ENCODE measurements at regions not wholly inside any gene's neighbourhood (a gene's known extent, or its start where the extent isn't known, plus 50 kb on each side); places are given as distances from the start of the nearest gene placed in this dataset.

- DNase-seq (ENCODE audit: low read depth) = no peak
- TF ChIP-seq, protein P1, sequence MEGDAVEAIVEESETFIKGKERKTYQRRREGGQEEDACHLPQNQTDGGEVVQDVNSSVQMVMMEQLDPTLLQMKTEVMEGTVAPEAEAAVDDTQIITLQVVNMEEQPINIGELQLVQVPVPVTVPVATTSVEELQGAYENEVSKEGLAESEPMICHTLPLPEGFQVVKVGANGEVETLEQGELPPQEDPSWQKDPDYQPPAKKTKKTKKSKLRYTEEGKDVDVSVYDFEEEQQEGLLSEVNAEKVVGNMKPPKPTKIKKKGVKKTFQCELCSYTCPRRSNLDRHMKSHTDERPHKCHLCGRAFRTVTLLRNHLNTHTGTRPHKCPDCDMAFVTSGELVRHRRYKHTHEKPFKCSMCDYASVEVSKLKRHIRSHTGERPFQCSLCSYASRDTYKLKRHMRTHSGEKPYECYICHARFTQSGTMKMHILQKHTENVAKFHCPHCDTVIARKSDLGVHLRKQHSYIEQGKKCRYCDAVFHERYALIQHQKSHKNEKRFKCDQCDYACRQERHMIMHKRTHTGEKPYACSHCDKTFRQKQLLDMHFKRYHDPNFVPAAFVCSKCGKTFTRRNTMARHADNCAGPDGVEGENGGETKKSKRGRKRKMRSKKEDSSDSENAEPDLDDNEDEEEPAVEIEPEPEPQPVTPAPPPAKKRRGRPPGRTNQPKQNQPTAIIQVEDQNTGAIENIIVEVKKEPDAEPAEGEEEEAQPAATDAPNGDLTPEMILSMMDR (conservative IDR thresholded peaks at IDR 0.05; ENCODE audit: low read depth, low read length) = no peak
- H3K4me3 ChIP-seq (ENCODE audit: low read depth, low read length) = no peak overlapping the region
Observed at GRCh38 chr4:96913441-96914080, 1073.7 kb downstream of the PDHA2 start.

GRCh38 chr4:96916711-96917110 lies 1076.8 kb downstream of the PDHA2 start:
- H3K4me3 ChIP-seq (ENCODE audit: low read depth, low read length) = no peak overlapping the region
- DNase-seq (ENCODE audit: low read depth) = no peak
- TF ChIP-seq, protein P1 (conservative IDR thresholded peaks at IDR 0.05; ENCODE audit: low read depth, low read length) = no peak

- no peak overlapping the region for H3K4me3 ChIP-seq (ENCODE audit: low read depth, low read length)
- no peak for DNase-seq (ENCODE audit: low read depth)
- TF ChIP-seq, protein P1 (conservative IDR thresholded peaks at IDR 0.05; ENCODE audit: low read depth, low read length) = no peak
Observed at GRCh38 chr4:96936886-96937285, 1097.0 kb downstream of the PDHA2 start.

GRCh38 chr4:96946552-96946951 lies 1106.7 kb downstream of the PDHA2 start:
- no peak for DNase-seq (ENCODE audit: low read depth)
- TF ChIP-seq, protein P1 (conservative IDR thresholded peaks at IDR 0.05; ENCODE audit: low read depth, low read length) = no peak
- H3K4me3 ChIP-seq (ENCODE audit: low read depth, low read length) = no peak overlapping the region

DNA sequence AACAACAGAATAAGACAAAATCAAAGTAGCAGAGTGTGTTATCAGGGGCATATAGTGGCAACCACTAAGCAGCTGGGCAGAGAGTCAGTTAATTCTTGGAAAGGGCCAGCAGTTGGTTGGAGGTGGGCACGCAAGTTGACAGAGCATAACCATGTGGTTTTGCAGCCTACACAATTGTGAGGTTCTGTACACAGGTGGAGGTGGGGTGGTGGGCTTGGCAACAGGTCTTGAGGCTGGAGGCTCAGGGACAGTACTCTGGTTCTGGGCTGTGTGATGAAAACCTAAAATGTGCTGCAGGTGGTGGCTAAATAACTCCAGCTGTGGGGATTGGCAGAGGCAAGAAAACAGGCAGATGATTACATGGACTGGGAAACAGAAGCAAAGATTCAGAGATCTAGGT lies 1112.7 kb downstream of the PDHA2 start:
- no peak overlapping the region for H3K4me3 ChIP-seq (ENCODE audit: low read depth, low read length)
- no peak for DNase-seq (ENCODE audit: low read depth)
- TF ChIP-seq, protein P1 (conservative IDR thresholded peaks at IDR 0.05; ENCODE audit: low read depth, low read length) = no peak

DNA sequence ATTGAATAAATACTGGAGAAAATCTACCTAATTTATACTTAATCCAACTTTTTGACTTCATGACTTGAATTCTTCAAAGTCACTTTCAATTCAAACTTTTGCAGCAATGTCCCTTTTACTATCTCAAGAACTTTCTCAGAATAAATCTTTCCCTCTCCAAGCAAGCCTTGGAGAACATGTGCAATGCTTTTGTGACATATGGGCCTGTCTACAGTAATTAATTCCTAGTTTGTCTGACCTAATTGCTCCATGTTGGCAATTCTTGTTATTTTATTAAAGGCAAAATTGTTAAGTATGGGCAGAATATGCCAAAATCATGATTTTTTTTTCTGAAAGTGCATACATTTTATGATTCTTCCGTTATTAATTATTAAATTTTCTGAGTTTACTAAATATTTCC lies 1115.3 kb downstream of the PDHA2 start:
- no peak overlapping the region for H3K4me3 ChIP-seq (ENCODE audit: low read depth, low read length)
- DNase-seq (ENCODE audit: low read depth) = no peak
- TF ChIP-seq, protein P1 (conservative IDR thresholded peaks at IDR 0.05; ENCODE audit: low read depth, low read length) = no peak

- no peak overlapping the region for H3K4me3 ChIP-seq (ENCODE audit: low read depth, low read length)
- TF ChIP-seq, protein P1 (conservative IDR thresholded peaks at IDR 0.05; ENCODE audit: low read depth, low read length) = no peak
- no peak for DNase-seq (ENCODE audit: low read depth)
Observed at GRCh38 chr4:96955691-96956090, 1115.8 kb downstream of the PDHA2 start.
